Type B pancreatic cell (in vitro differentiated cells): ENCODE measurements at regions not wholly inside any gene's neighbourhood (a gene's known extent, or its start where the extent isn't known, plus 50 kb on each side); places are given as distances from the start of the nearest gene placed in this dataset.
"Not testable (repeated sequence)": the region's sequence is repeated elsewhere in the genome, so short reads cannot be mapped to it uniquely, and the experiment has no call there.

Source experiments
- DNase-seq: peaks from one replicate; pipeline ENCODE4 v3.0.0; 2021; ENCODE audit warnings: mixed read lengths; ENCODE audit not compliant: unreplicated experiment; ENCODE audit errors: extremely low spot score
- H3K27ac Mint-ChIP-seq: 2 replicates; pipeline ENCODE4 v1.8.0; 2021; ENCODE audit warnings: mild to moderate bottlenecking, mixed read lengths
- H3K27me3 Mint-ChIP-seq: 2 replicates; pipeline ENCODE4 v1.8.0; 2021; ENCODE audit warnings: mixed read lengths
- H3K36me3 Mint-ChIP-seq: 2 replicates; pipeline ENCODE4 v1.8.0; 2021; ENCODE audit warnings: mixed read lengths
- H3K4me1 Mint-ChIP-seq: one replicate; pipeline ENCODE4 v1.8.0; 2021; ENCODE audit warnings: mixed read lengths; ENCODE audit not compliant: unreplicated experiment
- H3K4me3 Mint-ChIP-seq: 2 replicates; pipeline ENCODE4 v1.8.0; 2021; ENCODE audit warnings: mild to moderate bottlenecking, mixed read lengths
- H3K9me3 Mint-ChIP-seq: 2 replicates; pipeline ENCODE4 v1.8.0; 2021; ENCODE audit warnings: mixed read lengths
- CTCF ChIP-seq: fragments of 200-600 bp; sonication (generic); conservative IDR thresholded peaks from 2 replicates; pipeline ENCODE4 v1.5.0; 2021; ENCODE audit warnings: antibody characterized with exemption, mild to moderate bottlenecking

GRCh38 chr4:169922632-169923276, 103.4 kb downstream of the MFAP3L start:
- Mint-ChIP-seq H3K27ac (no peak overlapping the region), H3K4me1 (peaks cover 5% of the 10 kb centered on the region), H3K27me3 (no peaks in the 10 kb centered on the region), H3K9me3 (no peaks in the 10 kb centered on the region), H3K4me3 (no peak overlapping the region), H3K36me3 (no peaks in the 10 kb centered on the region)
- no peak for TF ChIP-seq CTCF
- DNase-seq, result no peak

GRCh38 chr4:169921732-169922131, 104.5 kb downstream of the MFAP3L start:
- no peak overlapping the region for H3K4me3 Mint-ChIP-seq
- TF ChIP-seq CTCF, result no peak
- no peak for DNase-seq
- no peaks in the 10 kb centered on the region for H3K27me3 Mint-ChIP-seq
- no peaks in the 10 kb centered on the region for H3K9me3 Mint-ChIP-seq
- H3K27ac Mint-ChIP-seq, result no peak overlapping the region
- peaks cover 5% of the 10 kb centered on the region for H3K4me1 Mint-ChIP-seq
- no peaks in the 10 kb centered on the region for H3K36me3 Mint-ChIP-seq

GRCh38 chr4:169921237-169921636, 105.0 kb downstream of the MFAP3L start:
- H3K36me3 Mint-ChIP-seq, result no peaks in the 10 kb centered on the region
- H3K4me3 Mint-ChIP-seq, result no peak overlapping the region
- no peaks in the 10 kb centered on the region for H3K27me3 Mint-ChIP-seq
- TF ChIP-seq CTCF, result no peak
- no peak for DNase-seq
- no peaks in the 10 kb centered on the region for H3K9me3 Mint-ChIP-seq
- peaks cover 5% of the 10 kb centered on the region for H3K4me1 Mint-ChIP-seq
- no peak overlapping the region for H3K27ac Mint-ChIP-seq

- H3K36me3 Mint-ChIP-seq, DNase-seq, H3K27me3 Mint-ChIP-seq, H3K4me3 Mint-ChIP-seq, H3K9me3 Mint-ChIP-seq, H3K4me1 Mint-ChIP-seq, H3K27ac Mint-ChIP-seq: not testable (repeated sequence)
These were observed 106.7 kb downstream of the MFAP3L start for GRCh38 chr4:169919194-169920124.

- Mint-ChIP-seq H3K4me1 (peaks cover 5% of the 10 kb centered on the region), H3K27ac (no peak overlapping the region), H3K9me3 (no peaks in the 10 kb centered on the region), H3K36me3 (no peaks in the 10 kb centered on the region), H3K4me3 (no peak overlapping the region), H3K27me3 (no peaks in the 10 kb centered on the region)
- no peak for TF ChIP-seq CTCF
- no peak for DNase-seq
These were observed 110.7 kb downstream of the MFAP3L start for GRCh38 chr4:169915545-169915944.

- Mint-ChIP-seq H3K36me3 (no peaks in the 10 kb centered on the region), H3K4me3 (no peak overlapping the region), H3K27me3 (no peaks in the 10 kb centered on the region), H3K27ac (no peak overlapping the region), H3K9me3 (no peaks in the 10 kb centered on the region), H3K4me1 (peaks cover 3% of the 10 kb centered on the region)
- DNase-seq, result no peak
- TF ChIP-seq CTCF, result no peak
These were observed 111.3 kb downstream of the MFAP3L start for GRCh38 chr4:169914866-169915265.
